NB4 (cell line): ENCODE measurements at regions not wholly inside any gene's neighbourhood (a gene's known extent, or its start where the extent isn't known, plus 50 kb on each side); places are given as distances from the start of the nearest gene placed in this dataset.

Experiments used
- MYC ChIP-seq: IDR thresholded peaks from 2 replicates; pipeline ENCODE4 v1.6.1; 2011; ENCODE audit warnings: low read depth, low read length
- POLR2A ChIP-seq: IDR thresholded peaks from 2 replicates; pipeline ENCODE4 v1.6.1; 2011; ENCODE audit warnings: mild to moderate bottlenecking; ENCODE audit not compliant: insufficient read length; ENCODE audit errors: extremely low read depth
- TF ChIP-seq, protein P1 (sequence below): IDR thresholded peaks from one replicate; pipeline ENCODE4 v1.5.1; 2012; ENCODE audit warnings: low read depth, low read length
- TF ChIP-seq, protein P2 (sequence below): IDR thresholded peaks from 2 replicates; pipeline ENCODE4 v1.6.1; 2011; ENCODE audit warnings: low read depth, low read length

DNA sequence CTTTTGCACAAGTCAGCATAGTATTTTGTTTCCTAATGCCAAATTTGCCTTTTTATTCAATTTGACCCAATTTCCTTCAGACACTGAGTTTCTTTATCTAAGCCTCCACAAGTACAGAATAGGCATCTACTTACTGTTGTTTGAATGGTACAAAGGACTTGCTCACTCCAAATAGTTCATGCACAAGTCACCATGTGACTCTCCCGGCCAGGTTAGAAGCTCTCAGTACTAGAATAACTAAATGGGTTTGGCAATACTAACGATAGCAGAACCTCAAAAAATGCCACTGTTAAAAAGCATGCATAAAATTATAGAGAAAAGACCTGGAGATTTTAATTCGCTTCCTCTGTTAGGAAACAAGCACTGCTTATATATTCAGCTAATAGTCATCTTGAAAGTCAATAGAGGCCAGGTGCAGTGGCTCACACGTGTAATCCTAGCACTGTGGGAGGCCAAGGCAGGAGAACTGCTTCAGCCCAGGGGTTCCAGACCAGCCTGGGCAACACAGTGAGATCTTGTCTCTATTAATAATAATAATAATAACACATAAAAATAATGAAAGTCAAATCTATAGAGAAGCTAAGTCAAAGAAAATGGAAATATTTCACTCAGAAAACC is 335.8 kb upstream of the MBL2 start:
- TF ChIP-seq, protein P1, sequence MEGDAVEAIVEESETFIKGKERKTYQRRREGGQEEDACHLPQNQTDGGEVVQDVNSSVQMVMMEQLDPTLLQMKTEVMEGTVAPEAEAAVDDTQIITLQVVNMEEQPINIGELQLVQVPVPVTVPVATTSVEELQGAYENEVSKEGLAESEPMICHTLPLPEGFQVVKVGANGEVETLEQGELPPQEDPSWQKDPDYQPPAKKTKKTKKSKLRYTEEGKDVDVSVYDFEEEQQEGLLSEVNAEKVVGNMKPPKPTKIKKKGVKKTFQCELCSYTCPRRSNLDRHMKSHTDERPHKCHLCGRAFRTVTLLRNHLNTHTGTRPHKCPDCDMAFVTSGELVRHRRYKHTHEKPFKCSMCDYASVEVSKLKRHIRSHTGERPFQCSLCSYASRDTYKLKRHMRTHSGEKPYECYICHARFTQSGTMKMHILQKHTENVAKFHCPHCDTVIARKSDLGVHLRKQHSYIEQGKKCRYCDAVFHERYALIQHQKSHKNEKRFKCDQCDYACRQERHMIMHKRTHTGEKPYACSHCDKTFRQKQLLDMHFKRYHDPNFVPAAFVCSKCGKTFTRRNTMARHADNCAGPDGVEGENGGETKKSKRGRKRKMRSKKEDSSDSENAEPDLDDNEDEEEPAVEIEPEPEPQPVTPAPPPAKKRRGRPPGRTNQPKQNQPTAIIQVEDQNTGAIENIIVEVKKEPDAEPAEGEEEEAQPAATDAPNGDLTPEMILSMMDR: no peak
- no peak for TF ChIP-seq POLR2A
- no peak for TF ChIP-seq MYC
- TF ChIP-seq, protein P2, sequence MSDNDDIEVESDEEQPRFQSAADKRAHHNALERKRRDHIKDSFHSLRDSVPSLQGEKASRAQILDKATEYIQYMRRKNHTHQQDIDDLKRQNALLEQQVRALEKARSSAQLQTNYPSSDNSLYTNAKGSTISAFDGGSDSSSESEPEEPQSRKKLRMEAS: no peak
